Endothelial cell of umbilical vein (primary cell): ENCODE measurements at regions not wholly inside any gene's neighbourhood (a gene's known extent, or its start where the extent isn't known, plus 50 kb on each side); places are given as distances from the start of the nearest gene placed in this dataset.

Experiments used
- BruUV-seq: library from RNA; stranded (reverse); fragments of 400-500 nt; replicated peaks from 2 replicates; lab custom pipeline; 2021; lab: Mats Ljungman, UMichigan
- CTCF ChIA-PET: fragments of 300-600, 350-600 bp; sonication (Branson Sonifier 250); formaldehyde crosslinking; loops from one replicate; lab custom pipeline; 2021; ENCODE audit warnings: antibody characterized with exemption, inconsistent platforms; lab: Charles Lee
- POLR2A ChIA-PET: fragments of 300-600, 350-600 bp; sonication (Branson Sonifier 250); formaldehyde crosslinking; loops from one replicate; lab custom pipeline; 2021; ENCODE audit warnings: antibody characterized with exemption, inconsistent platforms; lab: Charles Lee
- DNase-seq: peaks from one replicate; pipeline ENCODE4 v3.0.0-alpha.2; 2011; ENCODE audit warnings: low read depth, low spot score
- FAIRE-seq: peaks from 2 replicates; lab custom pipeline; 2011; peaks lifted over from hg19 to GRCh38; lab: Jason Lieb, UNC
- H2AFZ ChIP-seq: 2 replicates; pipeline ENCODE4 v1.6.0; 2012; ENCODE audit warnings: low read depth, low read length, control low read depth, inconsistent platforms
- H3K27ac ChIP-seq: 2 replicates; pipeline ENCODE4 v1.5.1; 2011; ENCODE audit warnings: low read depth, mild to moderate bottlenecking, control low read depth, low read length, moderate library complexity; ENCODE audit not compliant: insufficient read depth
- H3K27me3 ChIP-seq, 2 experiments: 2 replicates each; pipeline versions ENCODE4 v1.6.0 to v1.6.1; 2011; ENCODE audit warnings: low read length in 2 of 2, mixed read lengths in 1 of 2; ENCODE audit not compliant: control insufficient read depth in 2 of 2, insufficient read depth in 2 of 2
- H3K36me3 ChIP-seq, 2 experiments: 2 replicates in 1 of 2; 3 replicates in 1 of 2; pipeline ENCODE4 v1.5.1; 2011; ENCODE audit warnings: low read length in 2 of 2, mild to moderate bottlenecking in 1 of 2, moderate library complexity in 1 of 2; ENCODE audit not compliant: control insufficient read depth in 2 of 2, insufficient read depth in 2 of 2; ENCODE audit errors: extremely low read depth in 1 of 2
- H3K4me1 ChIP-seq: 3 replicates; pipeline ENCODE4 v1.5.1; 2011; ENCODE audit warnings: mild to moderate bottlenecking, low read length; ENCODE audit not compliant: control insufficient read depth, insufficient read depth; ENCODE audit errors: extremely low read depth
- H3K4me2 ChIP-seq: 2 replicates; pipeline ENCODE4 v1.6.1; 2011; ENCODE audit warnings: low read length, control low read depth, mixed read lengths; ENCODE audit not compliant: insufficient read depth
- H3K4me3 ChIP-seq, 3 experiments: fragments of 200-600 bp in 1 of 3; sonication (generic), shearing (Covaris generic) in 1 of 3; replicated peaks in 1 of 3; 2 replicates each; pipeline ENCODE4 v1.5.1; 2011 to 2016; ENCODE audit warnings: control low read depth in 3 of 3, low read length in 3 of 3, mild to moderate bottlenecking in 2 of 3, inconsistent platforms in 1 of 3, low read depth in 1 of 3, moderate library complexity in 1 of 3; ENCODE audit not compliant: insufficient read depth in 1 of 3
- H3K79me2 ChIP-seq: 2 replicates; pipeline ENCODE4 v1.6.0; 2012; ENCODE audit warnings: low read length, inconsistent platforms; ENCODE audit not compliant: control insufficient read depth, insufficient read depth
- H3K9ac ChIP-seq: replicated peaks from 2 replicates; pipeline ENCODE3; 2011; ENCODE audit warnings: low read length, control low read depth; ENCODE audit not compliant: insufficient read depth; ENCODE audit errors: extremely low read depth
- H3K9me1 ChIP-seq: replicated peaks from 3 replicates; pipeline ENCODE4 v1.6.0; 2011; ENCODE audit warnings: mild to moderate bottlenecking, low read length; ENCODE audit not compliant: control insufficient read depth, insufficient read depth; ENCODE audit errors: extremely low read depth
- H3K9me3 ChIP-seq: replicated peaks from 2 replicates; pipeline ENCODE4 v1.5.1; 2012; ENCODE audit warnings: low read length, inconsistent platforms; ENCODE audit not compliant: control insufficient read depth, insufficient read depth
- H4K20me1 ChIP-seq: replicated peaks from 2 replicates; pipeline ENCODE3; 2011; ENCODE audit warnings: mild to moderate bottlenecking, low read length; ENCODE audit not compliant: control insufficient read depth, insufficient read depth; ENCODE audit errors: extremely low read depth
- EZH2 ChIP-seq: IDR thresholded peaks from 2 replicates; pipeline ENCODE4 v1.6.1; 2012; ENCODE audit warnings: borderline replicate concordance, low read depth, mild to moderate bottlenecking, moderate library complexity, low read length, inconsistent platforms; ENCODE audit not compliant: severe bottlenecking
- FOS ChIP-seq: IDR thresholded peaks from 2 replicates; pipeline ENCODE4 v1.6.1; 2011; ENCODE audit warnings: mild to moderate bottlenecking, low read length, moderate library complexity, borderline replicate concordance; ENCODE audit not compliant: insufficient read depth
- GATA2 ChIP-seq: IDR thresholded peaks from 2 replicates; pipeline ENCODE4 v1.7.0; 2011; ENCODE audit warnings: low read depth, mild to moderate bottlenecking, moderate library complexity, mixed read lengths, low read length; ENCODE audit not compliant: insufficient read length, insufficient read depth
- JUN ChIP-seq: IDR thresholded peaks from 2 replicates; pipeline ENCODE4 v1.6.1; 2011; ENCODE audit warnings: borderline replicate concordance, low read depth; ENCODE audit not compliant: insufficient read length, insufficient read depth
- MAX ChIP-seq: IDR thresholded peaks from 2 replicates; pipeline ENCODE4 v1.6.1; 2011; ENCODE audit not compliant: insufficient read depth, insufficient read length
- MYC ChIP-seq: IDR thresholded peaks from one replicate; pipeline ENCODE4 v1.6.1; 2011; ENCODE audit warnings: mild to moderate bottlenecking, low read depth, low read length
- POLR2A ChIP-seq: IDR thresholded peaks from 2 replicates; pipeline ENCODE4 v1.6.1; 2012; ENCODE audit warnings: low read depth, mild to moderate bottlenecking, control low read depth, low read length
- POLR2AphosphoS5 ChIP-seq: IDR thresholded peaks from 2 replicates; pipeline ENCODE4 v1.6.1; 2012; ENCODE audit warnings: low read depth, mild to moderate bottlenecking, control low read depth, low read length, moderate library complexity; ENCODE audit not compliant: insufficient read depth
- dilution Hi-C: fragments of 300-500 bp; cut with MboI; formaldehyde crosslinking; loops from one replicate; pipeline ENCODE4 v1.15.0; 2019; ENCODE audit warnings: low sequenced_read_pairs; ENCODE audit not compliant: extremely low pct_ligation_motif_present
- intact Hi-C: fragments of 100-400 bp; cut with micrococcal nuclease; formaldehyde crosslinking; loops from one replicate; pipeline ENCODE4 v1.10.0; 2022
- TF ChIP-seq, protein P1 (sequence below), 2 donors: IDR thresholded peaks; 1 replicate in 1 of 2; 2 replicates in 1 of 2; pipeline ENCODE4 v1.5.1; 2011; ENCODE audit warnings: low read length in 2 of 2, mild to moderate bottlenecking in 2 of 2, moderate library complexity in 2 of 2, control low read depth in 1 of 2, inconsistent platforms in 1 of 2, low read depth in 1 of 2; ENCODE audit not compliant: insufficient read depth in 1 of 2; ENCODE audit errors: extremely low read depth in 1 of 2

GRCh38 chr1:162930976-162931560 is 70.1 kb upstream of the CCDC190 start:
- Histone ChIP-seq H3K4me3 (no peak overlapping the region), H3K4me2 (no peak overlapping the region), H3K9ac (no peak overlapping the region), H3K4me1 (no peaks in the 10 kb centered on the region), H2AFZ (no peak overlapping the region), H3K9me1 (no peaks in the 10 kb centered on the region), H3K79me2 (no peaks in the 10 kb centered on the region), H4K20me1 (no peaks in the 10 kb centered on the region), H3K36me3 (no peaks in the 10 kb centered on the region), H3K9me3 (no peaks in the 10 kb centered on the region), H3K27me3 (no peaks in the 10 kb centered on the region), H3K27ac (no peak overlapping the region)
- DNase-seq (no peak), FAIRE-seq (no peak)
- TF ChIP-seq GATA2 = no peak
- no peak for TF ChIP-seq FOS
- TF ChIP-seq MYC = no peak
- TF ChIP-seq MAX = no peak
- TF ChIP-seq, protein P1, sequence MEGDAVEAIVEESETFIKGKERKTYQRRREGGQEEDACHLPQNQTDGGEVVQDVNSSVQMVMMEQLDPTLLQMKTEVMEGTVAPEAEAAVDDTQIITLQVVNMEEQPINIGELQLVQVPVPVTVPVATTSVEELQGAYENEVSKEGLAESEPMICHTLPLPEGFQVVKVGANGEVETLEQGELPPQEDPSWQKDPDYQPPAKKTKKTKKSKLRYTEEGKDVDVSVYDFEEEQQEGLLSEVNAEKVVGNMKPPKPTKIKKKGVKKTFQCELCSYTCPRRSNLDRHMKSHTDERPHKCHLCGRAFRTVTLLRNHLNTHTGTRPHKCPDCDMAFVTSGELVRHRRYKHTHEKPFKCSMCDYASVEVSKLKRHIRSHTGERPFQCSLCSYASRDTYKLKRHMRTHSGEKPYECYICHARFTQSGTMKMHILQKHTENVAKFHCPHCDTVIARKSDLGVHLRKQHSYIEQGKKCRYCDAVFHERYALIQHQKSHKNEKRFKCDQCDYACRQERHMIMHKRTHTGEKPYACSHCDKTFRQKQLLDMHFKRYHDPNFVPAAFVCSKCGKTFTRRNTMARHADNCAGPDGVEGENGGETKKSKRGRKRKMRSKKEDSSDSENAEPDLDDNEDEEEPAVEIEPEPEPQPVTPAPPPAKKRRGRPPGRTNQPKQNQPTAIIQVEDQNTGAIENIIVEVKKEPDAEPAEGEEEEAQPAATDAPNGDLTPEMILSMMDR (IDR thresholded peaks at IDR 0.05; ENCODE audit: extremely low read depth in 1 of 2, insufficient read depth in 1 of 2, low read depth in 1 of 2, low read length in 2 of 2) = no peak
- TF ChIP-seq POLR2A = no peak
- no peak for TF ChIP-seq POLR2AphosphoS5
- TF ChIP-seq EZH2 = no peak
- TF ChIP-seq JUN = no peak
- dilution Hi-C loops (no loop called here), intact Hi-C loops (no loop called here)
- ChIA-PET CTCF (interaction anchor here (0.9 kb wide), 1 partner anchor 11 kb away, joined by 3 read pairs; no protein-coding TSS in a partner anchor), POLR2A (no interaction called here)
- BruUV-seq = no TSS peak
